ENCODE measurements at regions not wholly inside any gene's neighbourhood (a gene's known extent, or its start where the extent isn't known, plus 50 kb on each side); places are given as distances from the start of the nearest gene placed in this dataset.
A peak's percentile ranks its signal among the peaks of the same experiment; 100 is the strongest.

DNA sequence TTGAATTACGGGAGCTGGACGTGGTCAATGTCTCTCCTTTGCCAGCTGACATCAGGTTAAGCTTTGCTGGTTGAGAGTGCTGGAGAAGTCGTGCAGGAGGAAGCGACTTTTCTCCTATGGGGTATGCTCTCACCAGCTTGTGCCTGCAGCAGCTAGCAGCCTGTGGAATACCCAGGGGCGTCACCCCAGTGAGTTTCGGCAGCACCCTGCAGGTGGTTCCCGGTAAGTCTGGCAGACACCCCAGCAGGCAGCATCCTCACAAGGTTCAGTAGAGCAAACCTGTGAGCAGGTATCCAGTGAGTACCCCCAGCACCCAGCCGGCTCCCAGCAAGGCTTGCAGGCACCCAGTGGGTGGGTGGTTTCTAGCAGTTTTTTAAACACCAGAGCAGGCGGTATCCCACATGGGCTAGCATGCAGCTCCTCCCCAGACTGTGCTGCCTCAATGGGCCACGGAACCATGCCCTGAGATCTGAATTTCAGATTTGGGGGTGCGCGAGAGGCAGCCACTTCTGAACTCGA is 74.8 kb upstream of the SVIL start:
- no peaks in the 10 kb centered on the region for H3K4me1 ChIP-seq
- no peaks in the 10 kb centered on the region for H3K9me3 ChIP-seq
- no peak for DNase-seq (ENCODE audit: low spot score in 2 of 2)
- TF ChIP-seq POLR2AphosphoS5 (IDR thresholded peaks at IDR 0.05) (no peak), POLR2A (IDR thresholded peaks at IDR 0.05) (no peak)
- TF ChIP-seq, protein P1, sequence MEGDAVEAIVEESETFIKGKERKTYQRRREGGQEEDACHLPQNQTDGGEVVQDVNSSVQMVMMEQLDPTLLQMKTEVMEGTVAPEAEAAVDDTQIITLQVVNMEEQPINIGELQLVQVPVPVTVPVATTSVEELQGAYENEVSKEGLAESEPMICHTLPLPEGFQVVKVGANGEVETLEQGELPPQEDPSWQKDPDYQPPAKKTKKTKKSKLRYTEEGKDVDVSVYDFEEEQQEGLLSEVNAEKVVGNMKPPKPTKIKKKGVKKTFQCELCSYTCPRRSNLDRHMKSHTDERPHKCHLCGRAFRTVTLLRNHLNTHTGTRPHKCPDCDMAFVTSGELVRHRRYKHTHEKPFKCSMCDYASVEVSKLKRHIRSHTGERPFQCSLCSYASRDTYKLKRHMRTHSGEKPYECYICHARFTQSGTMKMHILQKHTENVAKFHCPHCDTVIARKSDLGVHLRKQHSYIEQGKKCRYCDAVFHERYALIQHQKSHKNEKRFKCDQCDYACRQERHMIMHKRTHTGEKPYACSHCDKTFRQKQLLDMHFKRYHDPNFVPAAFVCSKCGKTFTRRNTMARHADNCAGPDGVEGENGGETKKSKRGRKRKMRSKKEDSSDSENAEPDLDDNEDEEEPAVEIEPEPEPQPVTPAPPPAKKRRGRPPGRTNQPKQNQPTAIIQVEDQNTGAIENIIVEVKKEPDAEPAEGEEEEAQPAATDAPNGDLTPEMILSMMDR (IDR thresholded peaks at IDR 0.05): no peak
- intact Hi-C loops (cut with DNase I; ENCODE audit: low total_unique reads): no loop called here
- no peaks in the 10 kb centered on the region for H3K36me3 ChIP-seq
- no peaks in the 10 kb centered on the region for H3K27me3 ChIP-seq
- no peak overlapping the region for H3K27ac ChIP-seq
- no peak overlapping the region for H3K4me3 ChIP-seq

DNA sequence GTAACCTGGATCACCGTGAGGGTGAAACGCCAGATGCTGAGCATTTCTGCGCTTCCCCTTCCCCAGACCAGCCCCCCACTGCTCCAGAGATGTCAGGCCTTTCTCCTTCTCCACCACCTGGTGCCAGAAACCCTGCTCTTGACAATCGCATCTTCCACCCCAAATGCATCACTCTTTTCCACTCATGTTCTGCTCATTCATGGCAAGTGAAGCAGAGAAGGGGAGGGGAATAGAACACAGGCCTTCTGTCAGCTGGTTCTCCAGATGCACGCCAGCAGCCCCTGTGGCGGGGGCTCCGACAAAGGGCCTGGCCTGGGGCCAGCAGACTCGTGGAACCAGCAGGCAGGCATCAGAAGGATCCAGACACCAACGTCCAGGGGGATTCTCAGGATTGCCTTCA is 68.5 kb upstream of the SVIL start:
- peak overlapping the region; percentile 34 to 53 for H3K27ac ChIP-seq
- no peaks in the 10 kb centered on the region for H3K36me3 ChIP-seq
- H3K4me1 ChIP-seq: peaks cover 0 to 3% of the 10 kb centered on the region in 2 donors
- TF ChIP-seq POLR2AphosphoS5 (IDR thresholded peaks at IDR 0.05): no peak
- TF ChIP-seq, protein P1 (IDR thresholded peaks at IDR 0.05): no peak
- no peak for TF ChIP-seq POLR2A (IDR thresholded peaks at IDR 0.05)
- H3K4me3 ChIP-seq: no peak overlapping the region
- intact Hi-C loops (cut with DNase I; ENCODE audit: low total_unique reads): no loop called here
- DNase-seq (ENCODE audit: low spot score in 2 of 2): no peak
- no peaks in the 10 kb centered on the region for H3K9me3 ChIP-seq
- no peaks in the 10 kb centered on the region for H3K27me3 ChIP-seq

DNA sequence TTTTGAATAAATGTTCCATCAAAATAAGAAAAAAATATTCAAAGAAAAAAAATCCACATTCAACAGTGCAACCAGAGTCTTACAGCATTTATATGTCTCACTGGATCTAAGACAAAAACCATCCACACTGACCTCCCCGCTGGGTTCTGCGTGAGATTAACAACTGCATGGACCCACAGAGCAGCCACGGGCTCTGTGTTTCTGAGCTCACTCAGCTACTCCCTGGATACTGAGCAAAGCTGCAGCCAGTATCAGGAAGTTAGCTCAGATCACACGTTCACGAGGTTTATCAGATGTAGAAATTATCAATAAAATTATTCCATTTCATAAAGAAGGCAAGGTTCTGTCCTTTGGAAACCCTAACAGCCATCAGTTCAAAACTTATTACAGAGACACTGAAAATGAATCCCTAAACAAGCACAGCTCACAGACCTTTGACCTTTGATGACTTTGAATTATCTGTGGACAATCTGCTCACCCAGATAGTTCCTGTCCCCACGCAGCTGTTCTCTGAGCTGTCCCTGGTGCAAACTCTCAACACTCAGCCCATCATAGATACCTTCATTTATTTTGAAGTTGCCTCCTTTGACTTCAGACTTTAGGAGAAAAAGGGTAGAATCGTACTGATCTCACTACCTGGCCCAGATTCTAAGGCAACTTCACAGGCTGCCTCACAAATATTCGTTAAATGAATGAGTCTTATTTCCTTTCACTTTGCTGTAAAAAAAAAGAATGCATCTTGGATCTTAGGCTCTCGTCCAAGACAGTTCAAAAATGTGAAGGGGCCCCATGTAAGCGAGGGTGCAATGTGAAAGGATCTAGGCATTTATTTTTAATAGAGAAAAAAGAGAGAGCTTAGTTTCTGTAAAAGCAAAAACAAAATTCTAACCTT is 67.7 kb upstream of the SVIL start:
- Histone ChIP-seq H3K27ac (peak overlapping the region; percentile 34 to 45), H3K4me1 (peaks cover 0 to 3% of the 10 kb centered on the region in 2 donors)
- intact Hi-C loops (cut with DNase I; ENCODE audit: low total_unique reads): no loop called here

DNA sequence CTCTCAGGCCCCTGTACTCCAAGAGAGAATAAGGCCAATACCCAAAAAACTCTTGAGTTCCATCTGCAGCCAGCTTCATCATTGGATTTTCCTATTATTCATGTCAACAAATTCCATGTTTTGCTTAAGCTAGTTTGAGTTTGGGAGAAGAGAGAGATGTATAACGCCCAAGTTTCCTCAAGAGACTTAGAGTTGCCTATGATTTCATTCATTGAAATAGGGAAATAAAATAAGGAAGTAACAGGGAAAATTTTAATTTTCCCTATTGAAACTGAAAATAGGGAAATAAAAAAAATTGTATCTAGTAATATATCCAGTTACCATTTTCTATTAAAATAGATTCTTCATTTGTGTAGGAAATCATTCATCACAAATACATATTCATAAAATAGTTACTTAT is 66.5 kb upstream of the SVIL start:
- Histone ChIP-seq H3K4me1 (peaks cover 0 to 3% of the 10 kb centered on the region in 2 donors), H3K27ac (no peak overlapping the region), H3K9me3 (no peaks in the 10 kb centered on the region), H3K4me3 (no peak overlapping the region), H3K36me3 (no peaks in the 10 kb centered on the region), H3K27me3 (no peaks in the 10 kb centered on the region)
- TF ChIP-seq POLR2A (IDR thresholded peaks at IDR 0.05) (no peak), POLR2AphosphoS5 (IDR thresholded peaks at IDR 0.05) (no peak)
- TF ChIP-seq, protein P1 (IDR thresholded peaks at IDR 0.05): no peak
- intact Hi-C loops (cut with DNase I; ENCODE audit: low total_unique reads): no loop called here
- DNase-seq (ENCODE audit: low spot score in 2 of 2): no peak

More for the DNA sequence above, 67.7 kb upstream of the SVIL start:
- H3K4me3 ChIP-seq: peak overlapping the region in 1 of 3 donors; percentile 34
- H3K9me3 ChIP-seq: no peaks in the 10 kb centered on the region
- H3K36me3 ChIP-seq: no peaks in the 10 kb centered on the region
- no peaks in the 10 kb centered on the region for H3K27me3 ChIP-seq
- no peak for TF ChIP-seq POLR2AphosphoS5 (IDR thresholded peaks at IDR 0.05)
- no peak for TF ChIP-seq POLR2A (IDR thresholded peaks at IDR 0.05)
- TF ChIP-seq, protein P1 (IDR thresholded peaks at IDR 0.05): no peak
- no peak for DNase-seq (ENCODE audit: low spot score in 2 of 2)

DNA sequence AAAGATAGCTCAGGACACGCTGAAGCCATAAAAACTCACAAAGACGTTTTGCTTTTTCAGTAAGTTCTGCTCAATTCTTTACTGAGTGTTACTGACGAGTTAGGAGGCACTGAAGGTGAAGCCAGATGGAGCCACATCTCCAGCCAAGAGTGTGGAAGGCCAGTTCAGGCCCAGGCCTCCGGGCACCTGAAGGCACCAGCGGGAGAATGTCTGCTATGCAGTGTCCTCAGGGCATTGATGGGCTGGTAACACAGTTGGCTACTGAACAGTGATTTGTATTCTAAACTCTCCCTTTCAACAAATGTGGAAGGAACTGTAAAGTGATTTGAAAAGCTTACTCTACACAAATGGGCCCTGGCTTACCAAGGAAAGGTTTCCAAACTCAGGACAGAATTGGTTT is 64.8 kb upstream of the SVIL start:
- DNase-seq (ENCODE audit: low spot score in 2 of 2): no peak
- no peak for TF ChIP-seq POLR2AphosphoS5 (IDR thresholded peaks at IDR 0.05)
- no peak overlapping the region for H3K4me3 ChIP-seq
- no peaks in the 10 kb centered on the region for H3K36me3 ChIP-seq
- peaks cover 0 to 3% of the 10 kb centered on the region in 2 donors for H3K4me1 ChIP-seq
- peak overlapping the region in 1 of 2 donors; percentile 1 for H3K27ac ChIP-seq
- no peaks in the 10 kb centered on the region for H3K27me3 ChIP-seq
- no peaks in the 10 kb centered on the region for H3K9me3 ChIP-seq
- intact Hi-C loops (cut with DNase I; ENCODE audit: low total_unique reads): no loop called here

All from breast epithelium (tissue), 4 donors.